Hepatocyte (in vitro differentiated cells): ENCODE measurements at regions not wholly inside any gene's neighbourhood (a gene's known extent, or its start where the extent isn't known, plus 50 kb on each side); places are given as distances from the start of the nearest gene placed in this dataset.

Source experiments
- DNase-seq: peaks from one replicate; pipeline ENCODE4 v3.0.0-alpha.2; 2016; ENCODE audit warnings: low spot score
- H2AFZ ChIP-seq: fragments of 200-600 bp; sonication (generic); 2 replicates; pipeline ENCODE4 v1.6.0; 2016; ENCODE audit warnings: antibody characterized with exemption, mild to moderate bottlenecking
- H3K27ac ChIP-seq: fragments of 200-600 bp; sonication (generic); 2 replicates; pipeline ENCODE4 v1.5.1; 2016; ENCODE audit warnings: mild to moderate bottlenecking
- H3K27me3 ChIP-seq: fragments of 200-600 bp; sonication (generic); 2 replicates; pipeline ENCODE4 v1.6.1; 2016
- H3K36me3 ChIP-seq: fragments of 200-600 bp; sonication (generic); replicated peaks from 2 replicates; pipeline ENCODE4 v1.5.1; 2016; ENCODE audit warnings: low read depth; ENCODE audit not compliant: insufficient read depth
- H3K4me1 ChIP-seq: fragments of 200-600 bp; sonication (generic); 2 replicates; pipeline ENCODE4 v1.5.1; 2016; ENCODE audit warnings: mild to moderate bottlenecking, moderate library complexity; ENCODE audit not compliant: insufficient read depth
- H3K4me2 ChIP-seq: fragments of 200-600 bp; sonication (generic); 2 replicates; pipeline ENCODE4 v1.6.0; 2016
- H3K4me3 ChIP-seq: fragments of 200-600 bp; sonication (generic); 2 replicates; pipeline ENCODE4 v1.5.1; 2016; ENCODE audit warnings: mild to moderate bottlenecking
- H3K79me2 ChIP-seq: fragments of 200-600 bp; sonication (generic); 2 replicates; pipeline ENCODE4 v1.6.0; 2017; ENCODE audit warnings: mild to moderate bottlenecking
- H3K9me2 ChIP-seq: fragments of 200-600 bp; sonication (generic); replicated peaks from 2 replicates; pipeline ENCODE4 v1.6.0; 2017; ENCODE audit warnings: mild to moderate bottlenecking; ENCODE audit not compliant: insufficient read depth
- H3K9me3 ChIP-seq: fragments of 200-600 bp; sonication (generic); 2 replicates; pipeline ENCODE4 v1.5.1; 2016; ENCODE audit warnings: low read depth, mild to moderate bottlenecking
- H4K20me1 ChIP-seq: fragments of 200-600 bp; sonication (generic); 2 replicates; pipeline ENCODE4 v1.6.0; 2016; ENCODE audit warnings: mild to moderate bottlenecking; ENCODE audit not compliant: insufficient read depth, poor library complexity, severe bottlenecking
- CTCF ChIP-seq: fragments of 200-600 bp; sonication (generic); IDR thresholded peaks from 2 replicates; pipeline ENCODE4 v1.5.1; 2016; ENCODE audit warnings: antibody characterized with exemption, mild to moderate bottlenecking; ENCODE audit not compliant: poor library complexity
- EZH2 ChIP-seq: fragments of 200-600 bp; sonication (generic); IDR thresholded peaks from 2 replicates; pipeline ENCODE4 v1.6.1; 2016; ENCODE audit warnings: antibody characterized with exemption, mild to moderate bottlenecking, borderline replicate concordance
- EZH2phosphoT487 ChIP-seq: fragments of 200-600 bp; sonication (generic); IDR thresholded peaks from one replicate; pipeline ENCODE4 v1.6.1; 2018; ENCODE audit warnings: antibody characterized with exemption, mild to moderate bottlenecking, low read depth, moderate library complexity; ENCODE audit not compliant: unreplicated experiment, severe bottlenecking
- WGBS: methylation state at CpG from one replicate; pipeline ENCODE4 v1.1.6; 2016; ENCODE audit warnings: low lambda C conversion rate; ENCODE audit errors: missing lambda C conversion rate; 5-methylcytosine and 5-hydroxymethylcytosine counted together

DNA sequence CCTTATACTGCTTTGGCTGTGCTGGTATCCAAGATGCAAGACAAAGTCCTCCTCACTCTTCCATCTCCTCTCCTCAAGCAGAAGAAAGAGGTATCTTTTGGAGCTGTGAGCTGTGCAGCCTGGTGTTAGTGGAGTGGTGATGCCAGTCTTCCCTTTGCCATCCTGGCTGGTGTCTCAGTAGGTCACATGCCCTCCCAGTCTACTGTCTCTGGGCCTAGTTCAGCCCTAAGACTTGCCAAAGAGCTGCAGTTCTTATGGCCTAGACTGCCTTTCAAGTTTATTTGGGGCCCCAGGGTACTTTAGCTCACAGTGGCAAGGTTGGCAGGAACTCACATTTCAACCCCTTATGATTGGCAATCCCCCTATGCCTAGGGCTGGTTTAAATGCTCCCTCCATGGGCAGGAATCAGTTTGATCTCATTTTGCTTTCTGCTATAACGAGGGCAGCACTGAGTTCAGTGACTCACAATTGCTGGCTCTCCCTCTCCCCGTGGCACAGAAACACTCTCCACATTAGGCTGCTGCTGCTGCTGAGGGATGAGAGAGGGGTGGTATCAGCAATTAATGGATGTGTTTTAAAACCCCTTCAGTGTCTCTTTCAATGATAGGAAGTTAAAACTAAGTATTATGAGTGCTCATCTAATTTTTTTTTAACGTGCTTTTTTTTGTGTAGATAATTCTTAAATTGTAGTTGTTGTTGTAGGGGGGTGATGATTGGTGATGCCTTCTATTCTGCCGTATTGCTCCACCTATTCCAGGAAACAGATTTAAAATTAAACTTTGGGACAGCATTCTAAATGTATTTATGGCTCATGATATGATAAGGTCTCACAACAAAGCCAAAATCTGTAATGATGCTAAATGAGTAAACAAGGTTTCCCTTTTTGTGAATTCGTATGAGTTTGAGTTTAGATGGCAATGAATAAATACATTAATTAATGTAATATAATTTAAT lies 1295.0 kb downstream of the JRKL start:
- no peak for DNase-seq
- Histone ChIP-seq H3K27me3 (no peaks in the 10 kb centered on the region), H4K20me1 (no peaks in the 10 kb centered on the region), H3K9me2 (no peaks in the 10 kb centered on the region), H3K4me1 (no peaks in the 10 kb centered on the region), H3K4me3 (no peak overlapping the region), H3K27ac (no peak overlapping the region), H3K79me2 (no peaks in the 10 kb centered on the region), H3K36me3 (no peaks in the 10 kb centered on the region), H3K4me2 (no peak overlapping the region), H3K9me3 (no peaks in the 10 kb centered on the region), H2AFZ (no peak overlapping the region)
- TF ChIP-seq EZH2: no peak
- TF ChIP-seq CTCF: no peak
- no peak for TF ChIP-seq EZH2phosphoT487
- WGBS: 78% methylated on average over 5 of the region's 5 CpGs

- no peak overlapping the region for H2AFZ ChIP-seq
- H3K9me2 ChIP-seq: no peaks in the 10 kb centered on the region
- no peaks in the 10 kb centered on the region for H3K27me3 ChIP-seq
- WGBS: 85% methylated on average over 2 of the region's 2 CpGs
- DNase-seq: no peak
- H3K4me1 ChIP-seq: no peaks in the 10 kb centered on the region
- no peaks in the 10 kb centered on the region for H3K79me2 ChIP-seq
- H4K20me1 ChIP-seq: no peaks in the 10 kb centered on the region
- H3K4me2 ChIP-seq: no peak overlapping the region
- no peaks in the 10 kb centered on the region for H3K9me3 ChIP-seq
- no peak overlapping the region for H3K27ac ChIP-seq
- no peaks in the 10 kb centered on the region for H3K36me3 ChIP-seq
- no peak overlapping the region for H3K4me3 ChIP-seq
- TF ChIP-seq EZH2phosphoT487 (no peak), CTCF (no peak), EZH2 (no peak)
Observed at GRCh38 chr11:97685695-97686094, 1295.9 kb downstream of the JRKL start.

DNA sequence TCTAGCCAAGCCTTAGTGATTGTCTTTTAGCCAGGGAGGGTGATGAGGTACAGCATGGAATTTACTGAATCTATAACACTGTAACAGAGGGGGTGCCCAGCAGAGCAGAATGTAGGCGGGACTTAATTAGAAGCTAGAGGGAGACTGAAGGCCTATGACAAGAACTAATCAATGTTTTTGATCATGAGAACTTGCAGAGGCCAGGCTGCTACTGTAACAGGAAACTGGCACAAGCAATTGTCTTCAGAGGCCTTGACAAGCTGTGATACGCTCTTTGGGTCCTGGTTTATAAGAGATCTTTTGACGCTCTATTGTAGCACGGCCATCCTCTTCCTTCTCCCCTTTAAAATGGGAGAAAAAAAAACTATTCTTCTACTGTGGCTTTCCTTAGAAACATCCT lies 1297.3 kb downstream of the JRKL start:
- Histone ChIP-seq H3K4me1 (no peaks in the 10 kb centered on the region), H2AFZ (peak overlapping the region; percentile 17), H4K20me1 (no peaks in the 10 kb centered on the region), H3K27me3 (no peaks in the 10 kb centered on the region), H3K27ac (no peak overlapping the region), H3K36me3 (no peaks in the 10 kb centered on the region), H3K9me3 (no peaks in the 10 kb centered on the region), H3K4me3 (no peak overlapping the region), H3K4me2 (no peak overlapping the region), H3K79me2 (no peaks in the 10 kb centered on the region), H3K9me2 (no peaks in the 10 kb centered on the region)
- DNase-seq: no peak
- TF ChIP-seq CTCF (no peak), EZH2 (no peak), EZH2phosphoT487 (no peak)
- 78% methylated on average over 4 of the region's 4 CpGs for WGBS
